Neural cell (in vitro differentiated cells): ENCODE measurements at regions not wholly inside any gene's neighbourhood (a gene's known extent, or its start where the extent isn't known, plus 50 kb on each side); places are given as distances from the start of the nearest gene placed in this dataset.

Experiments used
- H2AFZ ChIP-seq: fragments of 200-600, 300-800 bp; sonication (generic), shearing (Covaris generic); 2 replicates; pipeline ENCODE4 v1.6.0; 2014; ENCODE audit warnings: low read depth, mild to moderate bottlenecking, antibody characterized with exemption, low read length, moderate library complexity
- H3F3A ChIP-seq: fragments of 200-600 bp; shearing (Covaris generic); 2 replicates; pipeline ENCODE4 v1.6.1; 2016; ENCODE audit warnings: mild to moderate bottlenecking, moderate library complexity, mixed read lengths, antibody characterized with exemption, low read length; ENCODE audit not compliant: insufficient read depth, poor library complexity, severe bottlenecking
- H3K27ac ChIP-seq: fragments of 200-600, 300-800 bp; sonication (generic), shearing (Covaris generic); 2 replicates; pipeline ENCODE4 v1.5.1; 2014; ENCODE audit warnings: mild to moderate bottlenecking, low read length, moderate library complexity
- H3K27me3 ChIP-seq: fragments of 300-800, 200-600 bp; sonication (generic), shearing (Covaris generic); 2 replicates; pipeline ENCODE4 v1.6.0; 2014; ENCODE audit warnings: mild to moderate bottlenecking, low read depth, low read length, moderate library complexity; ENCODE audit not compliant: insufficient read depth
- H3K36me3 ChIP-seq: fragments of 300-800, 200-600 bp; sonication (generic), shearing (Covaris generic); 2 replicates; pipeline ENCODE4 v1.5.1; 2014; ENCODE audit warnings: mild to moderate bottlenecking, antibody characterized with exemption, low read length, moderate library complexity; ENCODE audit not compliant: insufficient read depth
- H3K4me2 ChIP-seq: fragments of 300-800, 200-600 bp; sonication (generic), shearing (Covaris generic); 2 replicates; pipeline ENCODE4 v1.6.0; 2014; ENCODE audit warnings: mild to moderate bottlenecking, low read length
- H3K4me3 ChIP-seq: fragments of 300-800, 200-600 bp; sonication (generic), shearing (Covaris generic); 2 replicates; pipeline ENCODE4 v1.5.1; 2014; ENCODE audit warnings: mild to moderate bottlenecking, low read length, moderate library complexity
- H3K79me2 ChIP-seq: fragments of 200-600 bp; shearing (Covaris generic); replicated peaks from 2 replicates; pipeline ENCODE4 v1.6.0; 2014; ENCODE audit warnings: mild to moderate bottlenecking, low read length, moderate library complexity; ENCODE audit not compliant: insufficient read depth
- H3K9ac ChIP-seq: fragments of 300-800, 200-600 bp; sonication (generic), shearing (Covaris generic); 2 replicates; pipeline ENCODE4 v1.6.1; 2016; ENCODE audit warnings: mild to moderate bottlenecking, low read length, mixed read lengths
- H3K9me2 ChIP-seq: fragments of 200-600 bp; shearing (Covaris generic); 2 replicates; pipeline ENCODE4 v1.6.1; 2016; ENCODE audit warnings: mild to moderate bottlenecking, low read length, mixed read lengths; ENCODE audit not compliant: insufficient read depth
- H3K9me3 ChIP-seq: fragments of 200-600, 300-800 bp; sonication (generic), shearing (Covaris generic); 2 replicates; pipeline ENCODE4 v1.6.1; 2016; ENCODE audit warnings: mild to moderate bottlenecking, mixed run types, low read length, moderate library complexity, mixed read lengths
- H4K20me1 ChIP-seq: fragments of 200-600 bp; shearing (Covaris generic); 2 replicates; pipeline ENCODE4 v1.6.1; 2016; ENCODE audit warnings: mild to moderate bottlenecking, mixed run types; ENCODE audit not compliant: insufficient read depth
- CTCF ChIP-seq: fragments of 450-650 bp; IDR thresholded peaks from 2 replicates; pipeline ENCODE4 v1.5.1; 2014; ENCODE audit warnings: antibody characterized with exemption, mild to moderate bottlenecking, moderate library complexity; ENCODE audit not compliant: poor library complexity, severe bottlenecking
- EP300 ChIP-seq: fragments of 450-650 bp; conservative IDR thresholded peaks from 2 replicates; pipeline ENCODE4 v1.6.1; 2014; ENCODE audit warnings: antibody characterized with exemption, mild to moderate bottlenecking, moderate library complexity; ENCODE audit not compliant: poor library complexity, severe bottlenecking
- EZH2 ChIP-seq: fragments of 200-600, 300-800 bp; shearing (Covaris generic), sonication (generic); IDR thresholded peaks from 2 replicates; pipeline ENCODE4 v1.6.1; 2014; ENCODE audit warnings: antibody characterized with exemption, low read length, borderline replicate concordance, mild to moderate bottlenecking; ENCODE audit not compliant: insufficient read depth, poor library complexity, severe bottlenecking
- MXI1 ChIP-seq: fragments of 450-650 bp; conservative IDR thresholded peaks from 2 replicates; pipeline ENCODE4 v1.6.1; 2014; ENCODE audit warnings: antibody characterized with exemption, mild to moderate bottlenecking; ENCODE audit not compliant: poor library complexity, severe bottlenecking
- POLR2AphosphoS5 ChIP-seq: IDR thresholded peaks from 2 replicates; pipeline ENCODE4 v1.6.1; 2012
- RAD21 ChIP-seq: fragments of 450-650 bp; conservative IDR thresholded peaks from 2 replicates; pipeline ENCODE4 v1.6.1; 2014; ENCODE audit warnings: antibody characterized with exemption, mild to moderate bottlenecking, moderate library complexity
- REST ChIP-seq: IDR thresholded peaks from 2 replicates; pipeline ENCODE4 v1.6.1; 2012; ENCODE audit warnings: borderline replicate concordance
- SMC3 ChIP-seq: fragments of 450-650 bp; conservative IDR thresholded peaks from 2 replicates; pipeline ENCODE4 v1.6.1; 2014; ENCODE audit warnings: antibody characterized with exemption, mild to moderate bottlenecking, moderate library complexity; ENCODE audit not compliant: poor library complexity
- TAF1 ChIP-seq: IDR thresholded peaks from 2 replicates; pipeline ENCODE4 v1.6.1; 2012; ENCODE audit warnings: low read depth

GRCh38 chr1:71245246-71245645 is 164.4 kb upstream of the ZRANB2 start:
- Histone ChIP-seq H3K9ac (no peak overlapping the region), H3K4me2 (no peak overlapping the region), H4K20me1 (no peaks in the 10 kb centered on the region), H3K9me3 (no peaks in the 10 kb centered on the region), H3K27me3 (no peaks in the 10 kb centered on the region), H3K9me2 (no peaks in the 10 kb centered on the region), H3K27ac (no peak overlapping the region), H3K4me3 (no peak overlapping the region), H2AFZ (no peak overlapping the region), H3F3A (no peaks in the 10 kb centered on the region), H3K36me3 (no peaks in the 10 kb centered on the region), H3K79me2 (no peaks in the 10 kb centered on the region)
- TF ChIP-seq POLR2AphosphoS5 (no peak), RAD21 (no peak), TAF1 (no peak)

GRCh38 chr1:71242239-71242638 is 161.4 kb upstream of the ZRANB2 start:
- Histone ChIP-seq H3K36me3 (no peaks in the 10 kb centered on the region), H3K79me2 (no peaks in the 10 kb centered on the region), H3F3A (no peaks in the 10 kb centered on the region), H3K9ac (no peak overlapping the region), H3K9me3 (no peaks in the 10 kb centered on the region), H3K4me3 (no peak overlapping the region), H3K27me3 (no peaks in the 10 kb centered on the region), H2AFZ (no peak overlapping the region), H3K9me2 (no peaks in the 10 kb centered on the region), H3K4me2 (no peak overlapping the region), H3K27ac (no peak overlapping the region), H4K20me1 (no peaks in the 10 kb centered on the region)
- no peak for TF ChIP-seq REST
- no peak for TF ChIP-seq SMC3
- TF ChIP-seq TAF1: no peak
- no peak for TF ChIP-seq CTCF
- TF ChIP-seq POLR2AphosphoS5: no peak
- no peak for TF ChIP-seq MXI1
- no peak for TF ChIP-seq EZH2
- no peak for TF ChIP-seq RAD21
- TF ChIP-seq EP300: no peak

- Histone ChIP-seq H3K4me3 (no peak overlapping the region), H3K9me3 (no peaks in the 10 kb centered on the region), H3K79me2 (no peaks in the 10 kb centered on the region), H3K9me2 (no peaks in the 10 kb centered on the region), H3K36me3 (no peaks in the 10 kb centered on the region), H3K27me3 (no peaks in the 10 kb centered on the region), H3F3A (no peaks in the 10 kb centered on the region), H2AFZ (no peak overlapping the region), H4K20me1 (no peaks in the 10 kb centered on the region), H3K4me2 (no peak overlapping the region), H3K9ac (no peak overlapping the region), H3K27ac (no peak overlapping the region)
- no peak for TF ChIP-seq POLR2AphosphoS5
- no peak for TF ChIP-seq EZH2
- TF ChIP-seq EP300: no peak
- no peak for TF ChIP-seq MXI1
- no peak for TF ChIP-seq SMC3
- no peak for TF ChIP-seq TAF1
- TF ChIP-seq RAD21: no peak
- no peak for TF ChIP-seq REST
- no peak for TF ChIP-seq CTCF
Observed at GRCh38 chr1:71240656-71241055, 159.8 kb upstream of the ZRANB2 start.
